IMR-90 (cell line): ENCODE measurements at regions not wholly inside any gene's neighbourhood (a gene's known extent, or its start where the extent isn't known, plus 50 kb on each side); places are given as distances from the start of the nearest gene placed in this dataset.
A peak's percentile ranks its signal among the peaks of the same experiment; 100 is the strongest.

Experiments
- ATAC-seq: fragments of 200-7000 bp; cut with Tn5 transposase; 2 replicates; pipeline ENCODE4 v1.9.1; 2020; ENCODE audit warnings: low read depth, mild to moderate bottlenecking, moderate library complexity
- BruUV-seq: library from RNA; stranded (reverse); fragments of 400-500 nt; replicated peaks from 2 replicates; lab custom pipeline; 2021; lab: Mats Ljungman, UMichigan
- CTCF ChIA-PET: fragments of 300-600 bp; formaldehyde crosslinking; extraction: SDS; loops from one replicate; lab custom pipeline; 2021; ENCODE audit warnings: antibody characterized with exemption; lab: Yijun Ruan, JAX
- POLR2A ChIA-PET: fragments of 300-600 bp; sonication (Branson Sonifier 250); formaldehyde crosslinking; loops from one replicate; lab custom pipeline; 2022; ENCODE audit warnings: antibody characterized with exemption; ENCODE audit not compliant: unreplicated experiment; lab: Charles Lee
- DNase-seq: peaks from one replicate; pipeline ENCODE4 v3.0.0; 2013
- H2AFZ ChIP-seq: replicated peaks from 2 replicates; pipeline ENCODE3; 2013; ENCODE audit warnings: low read length, mild to moderate bottlenecking; ENCODE audit not compliant: poor library complexity
- H2AK5ac ChIP-seq: 2 replicates; pipeline ENCODE4 v1.6.1; 2013; ENCODE audit warnings: low read depth, low read length, inconsistent platforms
- H2AK9ac ChIP-seq: replicated peaks from 2 replicates; pipeline ENCODE3; 2013; ENCODE audit warnings: mild to moderate bottlenecking, low read depth, low read length, moderate library complexity; ENCODE audit not compliant: poor library complexity
- H2BK120ac ChIP-seq: 2 replicates; pipeline ENCODE4 v1.6.1; 2013; ENCODE audit warnings: low read depth, low read length, inconsistent platforms
- H2BK15ac ChIP-seq: 3 replicates; pipeline ENCODE4 v1.6.1; 2013; ENCODE audit warnings: low read depth, low read length, inconsistent platforms
- H2BK20ac ChIP-seq: 2 replicates; pipeline ENCODE4 v1.6.1; 2013; ENCODE audit warnings: low read depth, mild to moderate bottlenecking, inconsistent platforms, low read length, moderate library complexity
- H2BK5ac ChIP-seq: 2 replicates; pipeline ENCODE4 v1.6.1; 2013; ENCODE audit warnings: mild to moderate bottlenecking, low read depth, low read length, inconsistent platforms; ENCODE audit not compliant: poor library complexity, severe bottlenecking
- H3K14ac ChIP-seq: replicated peaks from 2 replicates; pipeline ENCODE4 v1.6.1; 2013; ENCODE audit warnings: low read depth, low read length, inconsistent platforms
- H3K18ac ChIP-seq: 2 replicates; pipeline ENCODE4 v1.6.1; 2013; ENCODE audit warnings: low read depth, low read length, control low read depth
- H3K23ac ChIP-seq: 2 replicates; pipeline ENCODE4 v1.6.1; 2013; ENCODE audit warnings: low read depth, low read length, inconsistent platforms
- H3K27ac ChIP-seq: 2 replicates; pipeline ENCODE4 v1.5.1; 2013; ENCODE audit warnings: mild to moderate bottlenecking, control low read depth, low read length; ENCODE audit not compliant: insufficient read depth
- H3K27me3 ChIP-seq: 2 replicates; pipeline ENCODE4 v1.6.1; 2013; ENCODE audit warnings: low read length; ENCODE audit not compliant: control insufficient read depth, insufficient read depth
- H3K36me3 ChIP-seq: 2 replicates; pipeline ENCODE4 v1.6.1; 2013; ENCODE audit warnings: low read length, mixed read lengths; ENCODE audit not compliant: control insufficient read depth, insufficient read depth
- H3K4ac ChIP-seq: 2 replicates; pipeline ENCODE4 v1.6.1; 2013; ENCODE audit warnings: low read depth, low read length, inconsistent platforms
- H3K4me1 ChIP-seq: 2 replicates; pipeline ENCODE4 v1.6.1; 2013; ENCODE audit warnings: low read length, mixed read lengths; ENCODE audit not compliant: control insufficient read depth, insufficient read depth
- H3K4me2 ChIP-seq: 2 replicates; pipeline ENCODE4 v1.6.1; 2013; ENCODE audit warnings: low read depth, mild to moderate bottlenecking, control low read depth, low read length, moderate library complexity
- H3K4me3 ChIP-seq: 2 replicates; pipeline ENCODE4 v1.5.1; 2013; ENCODE audit warnings: low read depth, mild to moderate bottlenecking, control low read depth, low read length, moderate library complexity; ENCODE audit not compliant: insufficient read depth
- H3K56ac ChIP-seq: 2 replicates; pipeline ENCODE4 v1.6.1; 2013; ENCODE audit warnings: low read length, inconsistent platforms; ENCODE audit not compliant: insufficient read depth; ENCODE audit errors: extremely low read depth
- H3K79me1 ChIP-seq, 2 experiments: 2 replicates each; pipeline ENCODE4 v1.6.1; 2013; ENCODE audit warnings: low read length in 2 of 2, inconsistent platforms in 1 of 2, low read depth in 1 of 2
- H3K9ac ChIP-seq: 2 replicates; pipeline ENCODE4 v1.6.1; 2013; ENCODE audit warnings: low read depth, low read length, control low read depth
- H3K9me1 ChIP-seq: 2 replicates; pipeline ENCODE4 v1.6.1; 2013; ENCODE audit warnings: low read length, inconsistent platforms; ENCODE audit not compliant: insufficient read depth
- H3K9me3 ChIP-seq: 2 replicates; pipeline ENCODE4 v1.6.1; 2013; ENCODE audit warnings: low read length; ENCODE audit not compliant: control insufficient read depth, insufficient read depth
- H4K20me1 ChIP-seq: 2 replicates; pipeline ENCODE4 v1.6.1; 2013; ENCODE audit warnings: low read length, inconsistent platforms; ENCODE audit not compliant: insufficient read depth
- H4K5ac ChIP-seq: 2 replicates; pipeline ENCODE4 v1.6.1; 2013; ENCODE audit warnings: mild to moderate bottlenecking, low read depth, low read length, control low read depth
- H4K8ac ChIP-seq, 2 experiments: 2 replicates each; pipeline ENCODE4 v1.6.1; 2013; ENCODE audit warnings: low read depth in 2 of 2, low read length in 2 of 2, control low read depth in 1 of 2, inconsistent platforms in 1 of 2
- H4K91ac ChIP-seq: 2 replicates; pipeline ENCODE4 v1.6.1; 2013; ENCODE audit warnings: low read depth, low read length, inconsistent platforms; ENCODE audit not compliant: insufficient read depth
- BHLHE40 ChIP-seq: fragments of 150-350 bp; IDR thresholded peaks from 2 replicates; pipeline ENCODE4 v1.6.1; 2016; ENCODE audit warnings: mild to moderate bottlenecking, low read depth, low read length
- CEBPB ChIP-seq: IDR thresholded peaks from 2 replicates; pipeline ENCODE4 v1.6.1; 2012; ENCODE audit warnings: low read depth, low read length, improper control_type of control experiment
- CHD1 ChIP-seq: IDR thresholded peaks from 2 replicates; pipeline ENCODE4 v1.6.1; 2012; ENCODE audit warnings: low read depth, low read length, improper control_type of control experiment
- CTCF ChIP-seq: conservative IDR thresholded peaks from 2 replicates; pipeline ENCODE4 v1.5.1; 2012; ENCODE audit warnings: mild to moderate bottlenecking, low read depth, low read length, improper control_type of control experiment
- ELK1 ChIP-seq: fragments of 150-350 bp; IDR thresholded peaks from 2 replicates; pipeline ENCODE4 v1.6.1; 2016; ENCODE audit warnings: low read depth, mild to moderate bottlenecking, low read length, moderate library complexity, borderline replicate concordance
- FOS ChIP-seq: fragments of 150-350 bp; IDR thresholded peaks from 2 replicates; pipeline ENCODE4 v1.6.1; 2016; ENCODE audit warnings: low read depth, low read length
- MAFK ChIP-seq: IDR thresholded peaks from 2 replicates; pipeline ENCODE4 v1.6.1; 2012; ENCODE audit warnings: low read depth, low read length, improper control_type of control experiment
- MAZ ChIP-seq: IDR thresholded peaks from 2 replicates; pipeline ENCODE4 v1.6.1; 2012; ENCODE audit warnings: low read depth, mild to moderate bottlenecking, low read length, improper control_type of control experiment, moderate library complexity, borderline replicate concordance
- MXI1 ChIP-seq: IDR thresholded peaks from 2 replicates; pipeline ENCODE4 v1.6.1; 2012; ENCODE audit warnings: low read depth, mild to moderate bottlenecking, low read length, moderate library complexity, borderline replicate concordance
- NFE2L2 ChIP-seq: fragments of 150-350 bp; IDR thresholded peaks from 2 replicates; pipeline ENCODE4 v1.6.1; 2016; ENCODE audit warnings: low read depth, mild to moderate bottlenecking, low read length
- POLR2A ChIP-seq: IDR thresholded peaks from 2 replicates; pipeline ENCODE4 v1.6.1; 2012; ENCODE audit warnings: mild to moderate bottlenecking, low read depth, low read length
- RCOR1 ChIP-seq: IDR thresholded peaks from 2 replicates; pipeline ENCODE4 v1.6.1; 2012; ENCODE audit warnings: mild to moderate bottlenecking, low read length, improper control_type of control experiment; ENCODE audit not compliant: insufficient replicate concordance
- RFX5 ChIP-seq: IDR thresholded peaks from 2 replicates; pipeline ENCODE4 v1.8.0; 2012; ENCODE audit warnings: low read depth, mild to moderate bottlenecking, low read length, moderate library complexity
- SMC3 ChIP-seq: fragments of 150-350 bp; IDR thresholded peaks from 2 replicates; pipeline ENCODE4 v1.6.1; 2016; ENCODE audit warnings: low read depth, mild to moderate bottlenecking, antibody characterized with exemption, low read length, moderate library complexity
- WGBS, 2 experiments: methylation state at CpG; one replicate each; pipeline versions ENCODE4 v1.1.5 to v1.1.7; 2013; ENCODE audit warnings: missing lambda C conversion rate in 2 of 2; ENCODE audit not compliant: insufficient read length in 1 of 2; ENCODE audit errors: extremely low coverage in 2 of 2; 5-methylcytosine and 5-hydroxymethylcytosine counted together
- dilution Hi-C: fragments of 300-500 bp; cut with HindIII; formaldehyde crosslinking; loops from one replicate; pipeline ENCODE4 v1.14.3; 2018; ENCODE audit warnings: low sequenced_read_pairs; ENCODE audit not compliant: unreplicated experiment
- in situ Hi-C: fragments of 300-500 bp; cut with MboI; formaldehyde crosslinking; loops from 3 replicates; pipeline ENCODE4 v1.14.3; 2019; ENCODE audit warnings: low sequenced_read_pairs, inconsistent platforms, mixed read lengths
- intact Hi-C: fragments of 100-400 bp; cut with micrococcal nuclease; formaldehyde crosslinking; loops from 2 replicates; pipeline ENCODE4 v1.10.0; 2022
- TF ChIP-seq, protein P1 (sequence below): fragments of 150-350 bp; IDR thresholded peaks from 2 replicates; pipeline ENCODE4 v1.6.1; 2017; ENCODE audit warnings: mild to moderate bottlenecking, antibody characterized with exemption, low read length, low read depth

DNA sequence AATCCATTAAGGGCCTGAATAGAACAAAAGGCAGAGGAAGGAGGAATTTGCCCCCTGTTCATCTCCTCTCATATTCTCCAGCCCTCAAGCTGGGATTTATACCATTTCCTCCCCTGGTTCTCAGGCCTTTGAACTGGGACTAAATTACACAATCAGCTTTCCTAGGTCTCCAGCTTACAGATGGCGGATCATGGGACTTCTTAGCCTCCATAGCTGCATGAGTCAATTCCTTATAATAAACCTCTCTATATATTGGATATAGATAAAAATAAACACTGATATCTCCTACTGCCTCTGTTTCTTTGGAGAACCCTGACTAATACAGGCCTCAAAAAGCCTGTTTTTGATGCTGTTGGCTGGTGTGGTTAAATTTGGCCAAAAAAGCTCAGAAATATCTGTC, 84.5 kb upstream of the TMEM108 start:
- Histone ChIP-seq H2AFZ (no peak overlapping the region), H4K20me1 (no peaks in the 10 kb centered on the region), H2BK5ac (no peak overlapping the region), H3K56ac (no peak overlapping the region), H2AK9ac (no peak overlapping the region), H2BK120ac (no peak overlapping the region), H3K18ac (no peak overlapping the region), H3K4me2 (no peak overlapping the region), H4K8ac (no peak overlapping the region), H4K5ac (no peak overlapping the region), H3K9me3 (no peaks in the 10 kb centered on the region), H3K23ac (no peak overlapping the region), H3K4me1 (no peaks in the 10 kb centered on the region), H3K4me3 (no peak overlapping the region), H3K4ac (no peak overlapping the region), H2AK5ac (no peak overlapping the region), H3K9ac (no peak overlapping the region), H3K27ac (no peak overlapping the region), H3K27me3 (no peaks in the 10 kb centered on the region), H4K91ac (no peak overlapping the region), H2BK15ac (no peak overlapping the region), H3K14ac (no peak overlapping the region), H3K79me1 (no peaks in the 10 kb centered on the region), H3K9me1 (no peaks in the 10 kb centered on the region), H3K36me3 (no peaks in the 10 kb centered on the region), H2BK20ac (no peak overlapping the region)
- WGBS, 2 experiments: no CpG with 5 or more reads among the region's 1 CpG
- no TSS peak for BruUV-seq
- no peak for TF ChIP-seq MXI1
- no peak for TF ChIP-seq BHLHE40
- no peak for TF ChIP-seq FOS
- TF ChIP-seq MAFK: no peak
- TF ChIP-seq MAZ: no peak
- no peak for TF ChIP-seq RCOR1
- no peak for TF ChIP-seq RFX5
- no peak for TF ChIP-seq CTCF
- no peak for TF ChIP-seq ELK1
- TF ChIP-seq SMC3: no peak
- TF ChIP-seq POLR2A: no peak
- no peak for TF ChIP-seq CHD1
- no peak for TF ChIP-seq NFE2L2
- TF ChIP-seq, protein P1, sequence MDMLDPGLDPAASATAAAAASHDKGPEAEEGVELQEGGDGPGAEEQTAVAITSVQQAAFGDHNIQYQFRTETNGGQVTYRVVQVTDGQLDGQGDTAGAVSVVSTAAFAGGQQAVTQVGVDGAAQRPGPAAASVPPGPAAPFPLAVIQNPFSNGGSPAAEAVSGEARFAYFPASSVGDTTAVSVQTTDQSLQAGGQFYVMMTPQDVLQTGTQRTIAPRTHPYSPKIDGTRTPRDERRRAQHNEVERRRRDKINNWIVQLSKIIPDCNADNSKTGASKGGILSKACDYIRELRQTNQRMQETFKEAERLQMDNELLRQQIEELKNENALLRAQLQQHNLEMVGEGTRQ: no peak
- TF ChIP-seq CEBPB: no peak
- DNase-seq (peak; percentile 34), ATAC-seq (no peak; the same call in 1 of the 2 replicates)
- dilution Hi-C loops: no loop called here
- ChIA-PET POLR2A (no interaction called here), CTCF (no interaction called here)
- in situ Hi-C loops: no loop called here
- intact Hi-C loops: no loop called here
